GM12892 (cell line): ENCODE measurements at regions not wholly inside any gene's neighbourhood (a gene's known extent, or its start where the extent isn't known, plus 50 kb on each side); places are given as distances from the start of the nearest gene placed in this dataset.

Experiments used
- DNase-seq: peaks from one replicate; pipeline ENCODE4 v3.0.0; 2011; ENCODE audit not compliant: insufficient read length
- FAIRE-seq: peaks from 2 replicates; lab custom pipeline; 2011; peaks lifted over from hg19 to GRCh38; lab: Jason Lieb, UNC
- POLR2A ChIP-seq: IDR thresholded peaks from 2 replicates; pipeline ENCODE4 v1.6.1; 2011; ENCODE audit warnings: low read depth, low read length, control low read depth
- POLR2AphosphoS5 ChIP-seq: IDR thresholded peaks from 2 replicates; pipeline ENCODE4 v1.6.1; 2011; ENCODE audit warnings: low read depth, low read length, control low read depth
- TAF1 ChIP-seq: IDR thresholded peaks from 2 replicates; pipeline ENCODE4 v1.6.1; 2011; ENCODE audit warnings: low read depth, mild to moderate bottlenecking, control low read depth, low read length, borderline replicate concordance

DNA sequence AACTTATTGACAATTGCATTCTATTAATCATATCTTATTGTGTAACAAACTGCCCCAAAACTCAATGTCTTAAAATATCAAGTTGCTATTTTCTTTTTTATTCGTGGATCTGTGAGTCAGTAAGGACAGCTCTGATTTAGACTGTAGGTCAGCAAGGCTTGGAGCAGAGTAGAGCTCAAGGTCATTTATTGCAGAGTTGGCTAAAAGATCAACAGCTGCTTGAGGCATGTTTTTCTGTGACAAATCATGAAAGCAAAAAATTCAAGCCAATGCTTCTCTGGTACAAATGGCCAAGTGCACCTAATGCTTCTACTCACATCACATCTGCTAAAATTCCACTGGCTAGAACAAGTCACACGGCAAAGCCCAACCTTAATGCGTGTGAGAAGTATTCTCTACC lies 497.7 kb upstream of the LRATD1 start:
- FAIRE-seq (no peak), DNase-seq (no peak)
- TF ChIP-seq TAF1 (no peak), POLR2A (no peak), POLR2AphosphoS5 (no peak)

DNA sequence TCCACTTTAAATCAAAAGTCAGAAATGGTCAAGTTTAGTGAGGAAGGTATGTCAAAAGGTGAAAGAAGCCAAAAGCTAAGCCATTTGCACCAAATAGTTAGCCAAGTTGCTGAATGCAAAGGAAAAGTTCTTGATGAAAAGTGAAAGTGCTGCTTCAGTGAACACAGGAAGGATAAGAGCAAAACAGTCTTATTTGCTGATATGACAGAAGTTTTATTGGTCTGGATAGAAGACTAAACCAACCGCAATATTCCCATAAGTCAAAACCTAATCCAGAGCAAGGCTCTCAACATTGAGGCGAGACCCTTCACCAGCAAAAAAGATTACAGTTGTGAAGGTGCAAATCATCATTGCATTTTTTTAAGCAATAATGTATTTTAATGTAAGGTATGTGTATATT lies 496.5 kb upstream of the LRATD1 start:
- no peak for TF ChIP-seq POLR2A
- TF ChIP-seq POLR2AphosphoS5, result no peak
- TF ChIP-seq TAF1, result no peak
- no peak for DNase-seq
- FAIRE-seq, result no peak

DNA sequence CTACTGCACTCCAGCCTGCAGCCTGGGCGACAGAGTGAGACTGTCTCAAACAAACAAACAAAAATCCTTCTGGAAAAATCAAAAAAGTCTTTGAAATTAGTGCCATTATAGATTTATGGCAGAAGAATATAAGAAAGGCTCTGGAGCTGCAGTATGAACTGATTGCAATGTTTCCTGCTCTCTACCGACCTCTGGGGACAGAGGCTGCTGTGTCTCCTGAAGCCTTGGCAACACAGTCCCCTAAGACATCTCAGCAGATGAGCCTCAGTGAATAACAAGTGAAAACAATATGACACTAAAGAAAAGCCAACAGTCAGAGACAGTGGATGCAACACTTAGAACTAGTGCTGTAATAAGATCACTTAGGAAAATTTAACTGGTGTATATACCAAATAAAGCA lies 494.9 kb upstream of the LRATD1 start:
- peak; percentile 9 for FAIRE-seq
- DNase-seq, result no peak
- TF ChIP-seq POLR2AphosphoS5, result no peak
- no peak for TF ChIP-seq TAF1

DNA sequence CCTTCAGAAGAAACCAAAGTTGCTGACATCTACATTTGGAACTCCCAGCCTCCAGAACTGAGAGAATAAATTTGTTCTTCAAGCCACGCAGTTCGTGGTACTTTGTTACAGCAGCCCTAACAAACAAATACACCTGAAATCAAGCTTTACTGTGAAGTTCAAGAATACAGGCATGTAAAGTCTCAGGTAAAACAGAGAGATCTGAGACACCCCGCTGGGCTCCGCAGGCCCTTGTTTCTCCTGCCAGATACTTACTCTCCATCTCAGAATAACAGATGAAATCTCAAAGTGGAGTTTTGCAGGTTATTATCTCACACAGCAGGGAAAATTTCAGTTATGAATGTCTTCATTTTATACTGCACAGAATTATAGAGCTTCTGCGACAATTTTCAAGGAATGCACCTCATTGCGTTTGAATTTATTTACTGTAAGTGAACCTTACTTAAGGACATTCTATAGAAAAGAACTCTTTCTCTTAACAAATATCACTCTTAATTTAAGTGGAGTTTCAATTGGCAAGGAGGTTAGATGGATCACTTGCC lies 492.4 kb upstream of the LRATD1 start:
- DNase-seq (no peak), FAIRE-seq (no peak)
- TF ChIP-seq TAF1 (no peak), POLR2AphosphoS5 (no peak), POLR2A (no peak)

DNA sequence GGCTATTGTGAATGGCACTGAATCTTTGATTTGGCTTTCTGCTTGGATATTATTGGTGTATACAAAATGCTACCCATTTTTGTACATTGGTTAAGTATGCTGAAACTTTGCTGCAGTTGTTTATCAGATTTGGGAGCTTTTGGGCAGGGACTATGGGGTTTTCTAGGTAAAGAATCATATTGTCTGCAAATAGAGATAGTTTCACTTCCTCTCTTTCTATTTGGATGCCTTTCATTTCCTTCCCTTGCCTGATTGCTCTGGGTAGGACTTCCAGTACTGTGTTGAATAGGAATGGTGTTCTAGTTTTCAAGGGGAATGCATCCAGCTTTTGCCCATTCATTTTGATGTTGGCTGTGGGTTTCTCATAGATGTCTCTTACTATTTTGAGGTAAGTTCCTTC lies 489.1 kb upstream of the LRATD1 start:
- TF ChIP-seq TAF1 (no peak), POLR2AphosphoS5 (no peak), POLR2A (no peak)
- DNase-seq (no peak), FAIRE-seq (no peak)

DNA sequence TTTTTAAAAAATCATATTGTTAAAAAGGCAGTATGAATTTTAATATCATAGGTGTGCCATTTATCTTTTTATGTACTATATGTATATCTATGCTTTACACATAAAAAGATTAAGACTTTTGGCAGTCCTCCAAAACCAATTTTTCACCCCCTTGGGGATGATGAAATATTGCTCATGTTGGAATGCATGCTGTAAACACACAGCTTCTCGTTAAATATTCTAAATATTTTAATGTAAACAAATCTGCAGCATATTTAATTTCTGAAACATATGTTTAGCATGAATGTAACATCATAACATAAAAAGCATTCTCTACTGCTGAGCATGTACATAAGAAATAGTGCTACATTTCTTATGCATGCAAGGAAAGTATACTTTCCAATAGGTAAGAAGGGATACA lies 484.3 kb upstream of the LRATD1 start:
- FAIRE-seq (no peak), DNase-seq (no peak)
- TF ChIP-seq POLR2AphosphoS5 (no peak), TAF1 (no peak), POLR2A (no peak)

DNA sequence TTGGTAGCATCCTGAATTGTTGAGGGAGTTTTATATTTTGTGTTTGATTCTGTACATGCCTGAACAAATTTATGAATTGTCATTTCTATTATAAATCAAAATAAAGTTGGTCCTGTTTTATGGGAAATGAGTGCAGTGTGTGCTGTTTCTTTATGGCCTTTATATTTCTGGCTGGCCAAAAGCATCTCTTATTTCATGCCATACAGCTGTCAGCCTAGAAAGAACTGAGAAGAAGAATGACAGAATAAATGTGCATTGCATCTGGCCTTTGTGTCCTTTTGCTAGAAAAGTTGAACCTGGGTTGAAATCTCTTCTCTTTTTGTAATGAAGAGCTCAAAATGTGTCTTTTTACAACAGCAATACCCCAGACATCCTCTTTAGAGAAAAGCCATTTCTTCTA lies 474.7 kb upstream of the LRATD1 start:
- DNase-seq (no peak), FAIRE-seq (no peak)
- TF ChIP-seq POLR2AphosphoS5 (no peak), TAF1 (no peak), POLR2A (no peak)

DNA sequence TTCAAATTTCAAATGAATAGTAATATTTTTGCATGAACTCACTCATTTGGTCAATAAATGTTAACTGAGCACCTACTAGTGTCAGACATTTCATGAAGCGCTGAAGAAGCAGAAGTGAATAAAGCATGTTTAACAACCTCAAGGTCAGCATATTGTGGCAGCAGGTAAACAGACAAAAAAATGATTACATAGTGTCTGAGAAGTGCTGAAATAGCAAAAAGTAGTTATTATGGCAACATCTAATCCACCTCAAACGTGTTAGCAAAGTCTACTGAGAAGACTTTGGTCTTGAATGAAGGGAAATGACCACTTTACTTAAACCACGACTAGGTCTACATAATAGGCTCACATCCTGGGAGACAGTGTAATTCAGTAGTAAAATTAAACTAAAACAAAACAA lies 452.2 kb upstream of the LRATD1 start:
- FAIRE-seq, result no peak
- no peak for DNase-seq
- TF ChIP-seq TAF1 (no peak), POLR2AphosphoS5 (no peak), POLR2A (no peak)

DNA sequence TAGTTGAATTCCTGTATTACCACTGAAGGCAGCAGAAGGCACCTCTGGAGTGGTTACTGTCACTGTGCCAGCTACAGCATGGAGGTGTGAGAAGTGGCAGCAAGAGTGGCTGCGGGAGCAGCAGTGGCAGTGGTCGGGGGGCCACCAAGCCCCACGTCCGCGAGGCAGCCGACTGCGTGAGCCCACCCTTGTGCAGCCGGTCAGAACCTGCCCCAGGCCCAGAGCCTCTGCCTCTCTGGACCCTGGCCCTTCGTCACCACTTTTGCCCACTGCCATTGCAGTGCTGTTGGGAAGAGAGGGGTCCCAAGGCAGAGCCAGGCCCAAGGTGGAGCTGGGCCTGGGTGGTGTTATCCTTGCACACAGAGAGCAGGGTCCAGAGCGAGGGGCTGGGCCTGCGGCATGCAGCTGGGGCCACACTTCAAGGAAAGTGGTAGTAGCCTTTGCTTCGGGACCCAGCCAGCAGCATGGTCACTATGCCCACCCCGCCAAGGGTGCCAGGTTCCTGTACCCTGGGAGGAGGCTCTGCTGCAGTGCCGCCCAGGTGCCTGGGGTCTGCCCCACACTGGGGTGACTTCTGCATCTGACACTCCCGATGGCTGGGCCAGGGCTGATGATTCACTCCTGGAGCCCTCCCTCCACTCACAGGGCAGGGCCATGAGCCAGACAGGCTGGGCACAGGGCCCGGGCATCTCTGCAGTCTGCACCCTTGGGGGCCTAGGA lies 450.1 kb upstream of the LRATD1 start:
- DNase-seq, result no peak

DNA sequence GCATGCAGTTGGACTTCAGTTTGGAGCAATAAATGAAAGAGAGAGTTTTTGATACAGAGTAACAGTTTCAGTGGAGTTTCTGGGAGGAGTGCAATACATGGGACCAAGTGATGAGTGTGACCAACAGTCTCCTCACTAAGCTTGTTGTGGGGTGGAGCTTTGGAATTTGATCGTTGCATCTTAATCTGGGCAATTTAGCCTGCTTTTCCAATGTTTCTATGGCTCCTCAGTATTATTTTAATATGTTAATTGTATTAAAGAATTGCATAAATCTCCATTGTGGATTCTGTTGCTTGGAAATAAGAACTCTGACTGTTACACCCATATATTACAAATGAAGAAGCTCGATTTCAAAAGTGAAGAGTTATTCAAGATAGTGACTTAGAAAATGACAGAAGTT lies 446.6 kb upstream of the LRATD1 start:
- FAIRE-seq, result no peak
- no peak for TF ChIP-seq TAF1
- DNase-seq, result no peak

More for the DNA sequence above, 450.1 kb upstream of the LRATD1 start:
- no peak for FAIRE-seq
- TF ChIP-seq TAF1, result no peak
- no peak for TF ChIP-seq POLR2A
- TF ChIP-seq POLR2AphosphoS5, result no peak

DNA sequence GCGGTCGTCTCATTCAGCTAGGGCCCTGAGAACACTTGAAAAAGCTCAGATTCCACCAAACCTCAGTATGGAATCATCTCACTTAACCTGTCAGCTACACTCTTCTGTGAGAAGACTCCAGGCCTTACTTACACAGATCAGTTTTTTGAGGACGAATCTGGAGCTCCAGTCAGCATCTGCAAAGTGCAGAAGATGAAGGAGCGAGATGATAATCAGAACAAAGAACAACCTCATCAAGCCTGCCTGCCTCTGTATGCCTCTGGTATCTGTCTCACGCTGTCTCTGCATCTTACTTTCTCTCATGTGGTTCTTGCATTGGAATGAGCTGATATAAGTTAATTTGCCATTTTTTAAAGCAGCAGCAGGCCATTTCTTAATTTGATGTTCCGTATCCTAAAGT lies 444.1 kb upstream of the LRATD1 start:
- DNase-seq (no peak), FAIRE-seq (no peak)
- TF ChIP-seq POLR2AphosphoS5 (no peak), POLR2A (no peak), TAF1 (no peak)

DNA sequence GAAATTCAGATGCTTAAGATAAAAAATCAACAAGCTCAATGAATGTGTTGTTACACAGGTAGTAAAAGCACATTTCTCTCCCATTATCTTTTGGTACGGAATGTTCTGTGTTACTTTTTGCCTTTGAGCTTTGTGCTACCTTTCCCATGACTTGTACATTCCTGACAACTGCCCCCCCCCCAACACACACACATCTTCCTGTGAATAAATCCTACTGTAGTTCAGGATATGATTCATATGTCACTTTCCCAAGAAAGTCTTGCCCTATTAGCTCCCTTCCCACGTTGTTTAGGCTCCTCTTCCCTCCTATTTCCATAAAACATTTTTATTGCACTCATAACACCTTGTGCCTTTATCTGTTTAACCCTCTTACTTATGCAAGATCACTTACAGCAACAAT lies 442.6 kb upstream of the LRATD1 start:
- DNase-seq, result no peak

More for the DNA sequence above, 442.6 kb upstream of the LRATD1 start:
- TF ChIP-seq POLR2A (no peak), POLR2AphosphoS5 (no peak), TAF1 (no peak)
- FAIRE-seq, result no peak
